ENCODE measurements at regions not wholly inside any gene's neighbourhood (a gene's known extent, or its start where the extent isn't known, plus 50 kb on each side); places are given as distances from the start of the nearest gene placed in this dataset.
"Not testable (repeated sequence)": the region's sequence is repeated elsewhere in the genome, so short reads cannot be mapped to it uniquely, and the experiment has no call there.

- DNase-seq, result no peak
Observed at GRCh38 chr6:77322604-77323003, 140.7 kb downstream of the HTR1B start.

GRCh38 chr6:77318256-77318655 is 145.0 kb downstream of the HTR1B start:
- DNase-seq, result no peak

GRCh38 chr6:77313595-77313994 is 149.7 kb downstream of the HTR1B start:
- no peak for DNase-seq

GRCh38 chr6:77299931-77300330 is 163.4 kb downstream of the HTR1B start:
- no peak for DNase-seq

GRCh38 chr6:77298283-77298682 is 165.0 kb downstream of the HTR1B start:
- DNase-seq, result no peak

- no peak for DNase-seq
Observed at GRCh38 chr6:77292564-77293546, 170.4 kb downstream of the HTR1B start.

- no peak for DNase-seq
Observed at GRCh38 chr6:77290798-77291197, 172.5 kb downstream of the HTR1B start.

GRCh38 chr6:77286541-77286940 is 176.8 kb downstream of the HTR1B start:
- no peak for DNase-seq

GRCh38 chr6:77273929-77274328 is 189.4 kb downstream of the HTR1B start:
- no peak for DNase-seq

GRCh38 chr6:77264970-77265369 is 198.3 kb downstream of the HTR1B start:
- no peak for DNase-seq

- no peak for DNase-seq
Observed at GRCh38 chr6:77263003-77263402, 200.3 kb downstream of the HTR1B start.

GRCh38 chr6:77251801-77252200 is 211.5 kb downstream of the HTR1B start:
- DNase-seq, result not testable (repeated sequence)

- DNase-seq, result no peak
Observed at GRCh38 chr6:77249560-77249959, 213.7 kb downstream of the HTR1B start.

- DNase-seq, result no peak
Observed at GRCh38 chr6:77245026-77245425, 218.3 kb downstream of the HTR1B start.

- no peak for DNase-seq
Observed at GRCh38 chr6:77231438-77232305, 231.6 kb downstream of the HTR1B start.

GRCh38 chr6:77228279-77228678 is 235.0 kb downstream of the HTR1B start:
- DNase-seq, result no peak

- no peak for DNase-seq
Observed at GRCh38 chr6:77217896-77218295, 245.4 kb downstream of the HTR1B start.

- DNase-seq, result no peak
Observed at GRCh38 chr6:77205936-77206335, 257.4 kb downstream of the HTR1B start.

- DNase-seq, result no peak
Observed at GRCh38 chr6:77204555-77204954, 258.7 kb downstream of the HTR1B start.

GRCh38 chr6:77183447-77183846 is 279.8 kb downstream of the HTR1B start:
- DNase-seq, result no peak

GRCh38 chr6:77181749-77182148 is 281.5 kb downstream of the HTR1B start:
- no peak for DNase-seq

- no peak for DNase-seq
Observed at GRCh38 chr6:77180326-77180725, 283.0 kb downstream of the HTR1B start.

- DNase-seq, result no peak
Observed at GRCh38 chr6:77178821-77179220, 284.5 kb downstream of the HTR1B start.

- no peak for DNase-seq
Observed at GRCh38 chr6:77177470-77177869, 285.8 kb downstream of the HTR1B start.

Measured in NCI-H1930 (cell line).